Stimulated activated CD4-positive, alpha-beta T cell treated with anti-CD3 and anti-CD28 coated beads, Interleukin-4, amount 100 ng/mL, for 4 hours (primary cell): ENCODE measurements at regions not wholly inside any gene's neighbourhood (a gene's known extent, or its start where the extent isn't known, plus 50 kb on each side); places are given as distances from the start of the nearest gene placed in this dataset.
A peak's percentile ranks its signal among the peaks of the same experiment; 100 is the strongest.
"Not testable (repeated sequence)": the region's sequence is repeated elsewhere in the genome, so short reads cannot be mapped to it uniquely, and the experiment has no call there.

Source experiments
- DNase-seq, 2 experiments: peaks; one replicate each; pipeline ENCODE4 v3.0.0-alpha.2; 2020

- DNase-seq, result no peak
These were observed 141.3 kb upstream of the ARG1 start for GRCh38 chr6:131431718-131432117.

GRCh38 chr6:131433927-131434326 lies 139.1 kb upstream of the ARG1 start:
- DNase-seq, result no peak

- no peak for DNase-seq
These were observed 136.7 kb upstream of the ARG1 start for GRCh38 chr6:131436358-131436757.

- DNase-seq, result no peak
These were observed 130.0 kb upstream of the ARG1 start for GRCh38 chr6:131443014-131443413.

- DNase-seq, result peak; percentile 23 to 27
These were observed 129.5 kb upstream of the ARG1 start for GRCh38 chr6:131443514-131443913.

GRCh38 chr6:131445356-131445755 lies 127.7 kb upstream of the ARG1 start:
- not testable (repeated sequence) for DNase-seq

GRCh38 chr6:131450861-131451260 lies 122.2 kb upstream of the ARG1 start:
- DNase-seq, result no peak

- peak in 1 of 2 experiments; percentile 41 for DNase-seq
These were observed 121.5 kb upstream of the ARG1 start for GRCh38 chr6:131451321-131452144.

- DNase-seq, result no peak
These were observed 119.2 kb upstream of the ARG1 start for GRCh38 chr6:131453803-131454202.

GRCh38 chr6:131456565-131456964 lies 116.5 kb upstream of the ARG1 start:
- no peak for DNase-seq

- DNase-seq, result no peak
These were observed 114.0 kb upstream of the ARG1 start for GRCh38 chr6:131459005-131459404.

GRCh38 chr6:131460614-131461000 lies 112.4 kb upstream of the ARG1 start:
- DNase-seq, result no peak

GRCh38 chr6:131469130-131469529 lies 103.9 kb upstream of the ARG1 start:
- DNase-seq, result no peak

GRCh38 chr6:131470534-131470933 lies 102.5 kb upstream of the ARG1 start:
- no peak for DNase-seq

GRCh38 chr6:131471331-131471730 lies 101.7 kb upstream of the ARG1 start:
- no peak for DNase-seq

- DNase-seq, result not testable (repeated sequence)
These were observed 99.7 kb upstream of the ARG1 start for GRCh38 chr6:131473303-131473702.

- DNase-seq, result no peak
These were observed 96.7 kb upstream of the ARG1 start for GRCh38 chr6:131476362-131476761.

- not testable (repeated sequence) for DNase-seq
These were observed 94.2 kb upstream of the ARG1 start for GRCh38 chr6:131478740-131479211.

GRCh38 chr6:131486608-131487007 lies 86.4 kb upstream of the ARG1 start:
- DNase-seq, result no peak

- DNase-seq, result no peak
These were observed 84.2 kb upstream of the ARG1 start for GRCh38 chr6:131488780-131489179.

- DNase-seq, result no peak
These were observed 82.6 kb upstream of the ARG1 start for GRCh38 chr6:131490441-131490840.

- no peak for DNase-seq
These were observed 80.0 kb upstream of the ARG1 start for GRCh38 chr6:131492932-131493573.

GRCh38 chr6:131504387-131504786 lies 68.6 kb upstream of the ARG1 start:
- DNase-seq, result not testable (repeated sequence)

- no peak for DNase-seq
These were observed 62.9 kb upstream of the ARG1 start for GRCh38 chr6:131510094-131510493.
